Ovary (tissue), 3 donors: ENCODE measurements at regions not wholly inside any gene's neighbourhood (a gene's known extent, or its start where the extent isn't known, plus 50 kb on each side); places are given as distances from the start of the nearest gene placed in this dataset.

Source experiments
- EP300 ChIP-seq: sonication (generic); formaldehyde crosslinking; IDR thresholded peaks from one replicate; pipeline ENCODE4 v1.6.1; 2017; ENCODE audit warnings: antibody characterized with exemption
- TF ChIP-seq, protein P1 (sequence below), 3 donors: fragments of 450-650 bp in 2 of 3; fragments of 200-600 bp in 1 of 3; IDR thresholded peaks; one replicate each; pipeline versions ENCODE4 v1.5.1 to v1.8.0; 2016 to 2022; ENCODE audit warnings: antibody characterized with exemption in 3 of 3, mild to moderate bottlenecking in 1 of 3
- donor health status: DM: no; HTN: no; CAD: no.

- TF ChIP-seq, protein P1, sequence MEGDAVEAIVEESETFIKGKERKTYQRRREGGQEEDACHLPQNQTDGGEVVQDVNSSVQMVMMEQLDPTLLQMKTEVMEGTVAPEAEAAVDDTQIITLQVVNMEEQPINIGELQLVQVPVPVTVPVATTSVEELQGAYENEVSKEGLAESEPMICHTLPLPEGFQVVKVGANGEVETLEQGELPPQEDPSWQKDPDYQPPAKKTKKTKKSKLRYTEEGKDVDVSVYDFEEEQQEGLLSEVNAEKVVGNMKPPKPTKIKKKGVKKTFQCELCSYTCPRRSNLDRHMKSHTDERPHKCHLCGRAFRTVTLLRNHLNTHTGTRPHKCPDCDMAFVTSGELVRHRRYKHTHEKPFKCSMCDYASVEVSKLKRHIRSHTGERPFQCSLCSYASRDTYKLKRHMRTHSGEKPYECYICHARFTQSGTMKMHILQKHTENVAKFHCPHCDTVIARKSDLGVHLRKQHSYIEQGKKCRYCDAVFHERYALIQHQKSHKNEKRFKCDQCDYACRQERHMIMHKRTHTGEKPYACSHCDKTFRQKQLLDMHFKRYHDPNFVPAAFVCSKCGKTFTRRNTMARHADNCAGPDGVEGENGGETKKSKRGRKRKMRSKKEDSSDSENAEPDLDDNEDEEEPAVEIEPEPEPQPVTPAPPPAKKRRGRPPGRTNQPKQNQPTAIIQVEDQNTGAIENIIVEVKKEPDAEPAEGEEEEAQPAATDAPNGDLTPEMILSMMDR (IDR thresholded peaks at IDR 0.05) = no peak
- TF ChIP-seq EP300 = no peak
Measured at GRCh38 chr3:23746441-23746840, 59.3 kb upstream of the UBE2E1 start.
